GM10248 (cell line): ENCODE measurements at regions not wholly inside any gene's neighbourhood (a gene's known extent, or its start where the extent isn't known, plus 50 kb on each side); places are given as distances from the start of the nearest gene placed in this dataset.
"Not testable (repeated sequence)": the region's sequence is repeated elsewhere in the genome, so short reads cannot be mapped to it uniquely, and the experiment has no call there.

Experiments used
- CTCF ChIA-PET: fragments of 300-600 bp; sonication (Branson Sonifier 250); formaldehyde crosslinking; extraction: SDS; loops from one replicate; lab custom pipeline; 2021; ENCODE audit warnings: antibody characterized with exemption; lab: Yijun Ruan, JAX
- POLR2A ChIA-PET: fragments of 350-650 bp; sonication (Branson Sonifier 250); formaldehyde crosslinking; extraction: SDS; loops from one replicate; lab custom pipeline; 2020; ENCODE audit warnings: antibody characterized with exemption; lab: Yijun Ruan, JAX
- DNase-seq: peaks from one replicate; pipeline ENCODE4 v3.0.0; 2012; ENCODE audit errors: extremely low spot score
- TF ChIP-seq, protein P1 (sequence below): IDR thresholded peaks from 2 replicates; pipeline ENCODE4 v1.5.1; 2012; ENCODE audit warnings: mild to moderate bottlenecking, low read depth; ENCODE audit errors: extremely low read depth, missing control alignments, control extremely low read depth

DNA sequence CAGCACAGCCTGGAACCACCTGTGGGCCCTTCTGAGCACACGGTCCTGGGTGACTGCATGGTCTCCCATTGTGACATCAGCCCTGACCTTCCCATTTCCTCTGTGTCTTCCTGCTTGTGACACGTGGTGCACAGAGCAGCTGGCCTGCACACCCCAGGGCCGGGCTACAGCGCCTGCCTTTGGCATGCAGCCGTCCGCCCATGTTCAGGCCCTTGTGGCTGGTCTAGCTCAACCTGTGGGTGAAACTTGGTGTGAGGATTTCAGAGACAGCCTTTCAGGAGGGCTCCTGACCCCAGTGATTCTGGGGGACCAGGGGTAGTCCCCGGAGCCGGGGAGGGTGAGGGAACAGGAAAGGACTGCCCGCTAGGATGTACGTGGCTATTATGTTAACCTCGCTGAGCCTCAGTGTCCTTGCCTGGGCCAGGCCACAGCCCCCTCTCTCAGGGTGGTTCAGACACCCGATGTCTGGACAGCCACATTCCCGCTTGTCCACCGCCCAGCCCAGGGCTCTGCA, 284.8 kb upstream of the HS6ST1 start:
- DNase-seq: no peak
- TF ChIP-seq, protein P1, sequence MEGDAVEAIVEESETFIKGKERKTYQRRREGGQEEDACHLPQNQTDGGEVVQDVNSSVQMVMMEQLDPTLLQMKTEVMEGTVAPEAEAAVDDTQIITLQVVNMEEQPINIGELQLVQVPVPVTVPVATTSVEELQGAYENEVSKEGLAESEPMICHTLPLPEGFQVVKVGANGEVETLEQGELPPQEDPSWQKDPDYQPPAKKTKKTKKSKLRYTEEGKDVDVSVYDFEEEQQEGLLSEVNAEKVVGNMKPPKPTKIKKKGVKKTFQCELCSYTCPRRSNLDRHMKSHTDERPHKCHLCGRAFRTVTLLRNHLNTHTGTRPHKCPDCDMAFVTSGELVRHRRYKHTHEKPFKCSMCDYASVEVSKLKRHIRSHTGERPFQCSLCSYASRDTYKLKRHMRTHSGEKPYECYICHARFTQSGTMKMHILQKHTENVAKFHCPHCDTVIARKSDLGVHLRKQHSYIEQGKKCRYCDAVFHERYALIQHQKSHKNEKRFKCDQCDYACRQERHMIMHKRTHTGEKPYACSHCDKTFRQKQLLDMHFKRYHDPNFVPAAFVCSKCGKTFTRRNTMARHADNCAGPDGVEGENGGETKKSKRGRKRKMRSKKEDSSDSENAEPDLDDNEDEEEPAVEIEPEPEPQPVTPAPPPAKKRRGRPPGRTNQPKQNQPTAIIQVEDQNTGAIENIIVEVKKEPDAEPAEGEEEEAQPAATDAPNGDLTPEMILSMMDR: no peak
- ChIA-PET POLR2A (no interaction called here), CTCF (no interaction called here)

DNA sequence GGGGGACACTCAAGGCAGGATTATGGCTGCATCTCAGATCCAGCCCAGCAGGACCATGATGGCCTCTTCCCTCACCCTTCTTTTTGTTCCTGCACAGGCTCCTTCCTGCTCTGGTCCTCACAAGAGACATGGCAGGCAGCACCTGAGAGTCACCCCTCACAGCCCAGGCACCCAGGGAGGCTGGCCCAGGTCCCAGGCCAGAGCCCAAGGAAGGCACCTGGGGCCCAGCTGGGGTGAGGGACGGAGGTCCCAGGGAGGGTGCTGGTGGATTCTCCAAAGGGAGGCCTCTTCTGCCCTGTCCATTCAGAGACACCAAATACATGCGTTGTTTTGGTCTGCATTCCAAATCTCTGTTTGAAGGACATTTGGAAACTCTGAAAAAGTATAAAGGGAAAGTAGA, 285.4 kb upstream of the HS6ST1 start:
- ChIA-PET CTCF (no interaction called here), POLR2A (no interaction called here)
- TF ChIP-seq, protein P1: no peak
- DNase-seq: no peak

DNA sequence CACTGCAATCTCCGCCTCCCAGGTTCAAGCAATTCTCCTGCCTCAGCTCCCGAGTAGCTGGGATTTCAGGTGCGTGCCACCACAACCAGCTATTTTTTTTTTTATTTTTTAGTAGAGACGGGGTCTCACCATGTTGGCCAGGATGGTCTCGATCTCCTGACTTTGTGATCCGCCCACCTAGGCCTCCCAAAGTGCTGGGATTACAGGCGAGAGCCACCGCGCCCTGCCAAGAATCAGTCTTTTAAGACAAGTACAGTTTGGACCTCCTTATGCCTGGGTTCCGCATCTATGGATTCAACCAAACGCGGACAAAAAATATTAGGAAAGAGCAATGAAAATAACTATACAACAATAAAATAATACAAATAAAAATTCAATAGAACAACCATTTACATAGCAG, 285.9 kb upstream of the HS6ST1 start:
- POLR2A ChIA-PET, CTCF ChIA-PET, DNase-seq: not testable (repeated sequence)

DNA sequence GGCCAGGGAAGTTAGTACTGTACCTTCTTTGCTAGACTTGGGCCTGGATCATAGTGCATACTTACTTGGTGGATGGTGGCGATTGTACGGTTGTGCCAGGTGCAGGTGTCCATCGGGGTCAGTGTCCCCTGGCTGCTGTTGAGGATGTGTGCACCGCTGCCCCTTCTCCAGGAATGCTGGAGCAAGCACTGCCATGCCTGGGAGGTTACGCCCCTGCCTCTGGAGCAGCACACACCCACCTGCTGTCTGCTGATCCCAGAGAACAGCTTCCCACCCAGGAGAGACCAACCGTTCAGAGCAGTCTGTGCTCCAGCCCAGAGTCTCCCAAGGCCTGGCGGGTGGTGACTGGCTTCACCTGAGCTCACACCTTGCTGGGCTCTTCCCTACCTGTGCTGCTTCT, 286.8 kb upstream of the HS6ST1 start:
- ChIA-PET POLR2A (no interaction called here), CTCF (no interaction called here)
- TF ChIP-seq, protein P1: no peak
- no peak for DNase-seq

DNA sequence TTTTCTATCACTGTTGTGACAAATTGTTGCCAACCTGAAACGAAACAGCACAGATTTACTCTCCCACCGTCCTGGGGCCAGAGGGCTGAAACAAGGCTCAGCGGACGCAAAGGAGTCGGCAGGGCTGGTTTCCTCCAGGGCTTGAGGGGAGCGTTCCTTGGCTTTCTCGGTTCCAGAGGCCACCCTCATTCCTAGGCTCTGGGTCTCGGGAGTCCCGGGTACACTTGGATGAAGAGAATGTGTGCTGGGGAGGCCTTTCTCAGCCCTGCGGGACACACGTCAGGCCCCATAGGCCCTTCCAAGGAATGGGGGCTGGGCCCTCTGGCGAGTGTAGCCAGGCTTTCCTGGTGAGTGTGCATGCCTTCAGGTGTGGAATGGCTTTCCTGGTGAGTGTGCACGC, 287.3 kb upstream of the HS6ST1 start:
- no peak for DNase-seq
- ChIA-PET CTCF (no interaction called here), POLR2A (no interaction called here)
- TF ChIP-seq, protein P1: no peak

DNA sequence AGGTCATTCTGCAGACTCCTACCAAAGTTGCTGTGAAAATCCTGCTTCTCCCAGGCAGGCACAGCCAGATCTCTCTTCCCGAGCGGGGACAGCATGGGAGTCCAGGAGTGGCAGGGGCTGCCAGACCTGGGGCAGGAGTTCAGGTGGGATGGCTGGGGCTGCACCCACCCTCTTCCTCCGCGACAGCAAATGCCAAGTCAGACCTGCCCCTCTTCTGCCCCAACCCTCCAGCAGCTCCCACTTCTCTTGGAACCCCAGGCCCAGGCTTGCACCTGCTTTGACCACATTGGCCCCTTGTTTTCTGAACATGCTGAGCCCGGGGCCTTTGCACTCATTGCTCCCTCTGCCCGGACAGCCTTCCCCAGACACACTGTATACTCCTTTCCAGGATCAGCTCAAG, 288.2 kb upstream of the HS6ST1 start:
- POLR2A ChIA-PET: no interaction called here
- CTCF ChIA-PET: no interaction called here
- no peak for DNase-seq
- TF ChIP-seq, protein P1: no peak

DNA sequence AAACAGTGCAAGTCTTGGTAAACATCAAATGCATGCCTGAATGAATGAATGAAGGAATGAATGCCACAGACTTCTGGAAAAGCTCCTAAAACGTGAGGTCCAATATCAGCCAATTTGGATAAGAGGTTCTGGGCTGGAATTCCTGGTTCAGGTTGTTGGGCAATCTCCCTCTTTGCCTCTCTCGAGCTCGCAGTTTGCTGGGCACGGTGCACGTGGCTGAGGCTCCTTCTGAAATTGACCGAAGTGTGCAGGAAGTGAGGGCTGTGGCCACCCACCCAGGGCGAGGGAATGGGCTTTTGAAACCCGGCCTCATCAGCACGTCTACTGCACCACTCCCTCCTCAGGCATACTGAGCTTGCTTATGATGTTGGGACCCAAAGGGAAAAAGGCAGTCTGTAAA, 288.8 kb upstream of the HS6ST1 start:
- ChIA-PET POLR2A (no interaction called here), CTCF (no interaction called here)
- DNase-seq: no peak
- TF ChIP-seq, protein P1: no peak
